GM18870 (cell line): ENCODE measurements at regions not wholly inside any gene's neighbourhood (a gene's known extent, or its start where the extent isn't known, plus 50 kb on each side); places are given as distances from the start of the nearest gene placed in this dataset.

Experiments
- ATAC-seq: cut with Tn5 transposase; IDR thresholded peaks from one replicate; pipeline ENCODE4 v1.9.1; 2021; ENCODE audit warnings: moderate library complexity; ENCODE audit not compliant: unreplicated experiment

DNA sequence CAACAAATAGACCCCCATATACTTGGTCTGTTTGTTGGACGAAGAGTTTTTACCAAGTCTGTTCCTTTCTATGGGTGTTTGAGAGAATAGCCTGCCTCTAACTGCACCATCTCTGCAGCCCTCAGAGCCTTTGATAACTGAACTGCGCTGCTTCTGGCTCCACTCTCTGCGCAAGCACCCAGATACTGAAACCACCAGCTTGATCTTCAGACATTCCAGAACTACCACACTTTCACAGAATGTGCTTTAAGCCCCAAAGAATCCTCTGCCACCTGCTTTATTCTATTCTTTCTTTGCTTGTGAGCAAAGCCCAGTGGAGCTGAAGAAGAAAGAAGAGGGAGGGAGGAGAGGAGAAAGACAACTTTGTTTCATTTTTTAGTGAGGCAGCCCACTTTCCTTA lies 380.7 kb downstream of the BCL11A start:
- ATAC-seq, result no peak

DNA sequence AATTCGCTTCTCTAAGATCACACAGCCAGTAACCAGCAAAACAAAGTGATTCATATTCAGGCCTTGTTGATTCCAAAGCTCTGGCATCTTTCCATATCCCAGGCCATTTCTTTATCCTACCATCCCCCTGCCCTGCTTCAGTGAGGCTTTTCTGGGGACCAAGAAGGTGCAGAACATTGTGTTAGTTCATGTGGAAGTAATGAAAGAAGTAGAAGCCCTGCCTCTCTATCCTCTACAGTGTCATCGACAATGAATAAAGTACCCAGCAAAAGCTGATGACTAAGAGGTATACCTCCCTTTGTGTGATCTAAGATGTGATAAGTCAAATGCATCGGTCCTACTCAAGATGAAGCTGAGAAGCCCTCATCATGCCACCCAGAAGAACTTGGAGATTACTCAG lies 383.2 kb downstream of the BCL11A start:
- ATAC-seq, result no peak

DNA sequence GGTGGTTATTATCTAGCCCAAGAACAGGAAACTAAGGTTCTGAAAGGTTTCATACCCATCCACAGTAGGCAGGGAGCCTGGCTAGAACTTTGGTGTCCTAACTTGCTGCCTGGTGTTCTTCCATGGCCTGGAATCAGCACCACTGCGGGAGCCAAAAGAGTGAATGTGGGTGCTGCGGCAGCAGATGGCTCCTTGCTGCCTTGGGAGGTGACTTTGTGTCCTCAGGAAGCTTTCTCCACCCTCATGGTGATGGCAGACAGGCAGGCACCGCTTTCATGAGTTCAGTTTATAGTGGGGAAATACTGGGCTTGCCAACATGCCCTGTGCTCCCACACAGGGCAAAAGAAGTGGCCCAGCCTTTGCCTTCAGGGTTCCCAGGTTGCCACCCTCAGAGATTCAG lies 385.2 kb downstream of the BCL11A start:
- ATAC-seq, result no peak

DNA sequence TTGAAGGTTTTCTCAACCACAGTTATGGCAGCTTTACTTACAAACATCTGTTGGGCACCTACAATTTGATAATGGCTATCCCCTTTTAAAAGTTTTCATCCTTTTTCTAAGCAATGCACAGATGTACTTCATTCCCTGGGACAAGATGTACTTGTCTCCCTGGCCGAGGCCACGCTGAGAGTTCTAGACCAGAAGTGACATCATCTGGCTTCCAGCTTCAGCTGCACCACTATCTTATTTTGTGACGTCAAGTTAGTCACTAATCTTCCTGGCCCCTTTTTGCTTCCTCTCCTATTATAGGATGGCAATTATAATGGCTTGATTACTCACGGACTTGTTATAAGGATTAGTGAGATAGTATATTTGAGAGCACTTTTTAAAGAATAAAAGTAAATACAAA lies 386.4 kb downstream of the BCL11A start:
- no peak for ATAC-seq

DNA sequence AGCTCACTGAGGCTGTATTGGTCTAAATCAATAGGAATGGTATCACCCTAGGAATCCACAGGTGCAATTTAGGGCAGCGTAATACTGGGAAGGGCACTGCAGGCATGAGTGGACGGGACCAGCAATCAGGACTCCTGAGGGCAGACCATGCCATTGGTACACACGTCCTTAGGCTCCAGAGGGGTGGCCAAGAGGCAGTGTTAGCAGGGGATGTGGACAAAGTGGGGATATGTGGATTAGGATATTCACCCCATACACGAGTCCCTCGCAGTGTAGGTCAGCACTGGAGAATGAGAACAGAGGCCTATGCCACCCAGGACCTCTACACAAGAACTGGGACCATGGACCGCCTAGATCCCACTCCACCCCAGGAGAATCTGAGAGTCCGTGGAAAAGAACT lies 389.8 kb downstream of the BCL11A start:
- ATAC-seq, result no peak

DNA sequence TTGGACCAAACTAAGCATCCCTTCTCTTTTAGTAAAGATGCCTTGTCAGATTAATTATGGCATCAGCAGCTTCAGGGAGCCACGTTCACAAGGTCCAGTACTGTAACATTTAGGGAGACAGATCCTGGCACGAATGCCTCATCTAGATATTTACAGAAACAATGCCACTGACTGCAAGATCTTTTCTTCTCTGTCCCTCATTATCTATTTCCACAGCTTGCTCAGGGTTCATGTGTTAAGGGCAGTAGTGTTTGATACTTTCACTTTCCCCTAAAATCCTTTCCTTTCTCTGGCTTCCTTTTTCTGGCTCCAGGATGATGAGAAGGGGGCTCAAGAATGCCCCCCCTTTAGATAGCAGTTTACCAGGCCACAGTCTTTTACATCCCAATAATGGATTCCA lies 393.9 kb downstream of the BCL11A start:
- ATAC-seq, result no peak

DNA sequence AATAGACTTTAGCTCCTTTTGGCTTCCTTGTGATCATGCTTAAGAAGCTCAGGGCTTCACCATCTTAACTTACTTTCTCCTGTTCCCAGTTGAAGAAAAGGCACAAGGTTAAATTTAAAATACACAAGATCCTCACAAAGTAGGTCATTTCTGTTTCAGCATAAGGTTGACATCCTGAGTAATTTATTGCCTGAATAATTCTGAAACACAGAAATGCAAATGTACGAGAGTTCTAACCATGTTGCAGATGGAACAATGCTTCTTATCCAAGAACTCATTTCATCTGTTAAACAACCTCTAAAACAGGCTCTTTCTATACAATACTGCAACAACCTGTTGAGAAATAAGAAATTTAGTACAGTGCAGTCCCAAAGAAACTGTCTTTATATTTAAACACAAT lies 395.2 kb downstream of the BCL11A start:
- ATAC-seq, result peak; percentile 65

DNA sequence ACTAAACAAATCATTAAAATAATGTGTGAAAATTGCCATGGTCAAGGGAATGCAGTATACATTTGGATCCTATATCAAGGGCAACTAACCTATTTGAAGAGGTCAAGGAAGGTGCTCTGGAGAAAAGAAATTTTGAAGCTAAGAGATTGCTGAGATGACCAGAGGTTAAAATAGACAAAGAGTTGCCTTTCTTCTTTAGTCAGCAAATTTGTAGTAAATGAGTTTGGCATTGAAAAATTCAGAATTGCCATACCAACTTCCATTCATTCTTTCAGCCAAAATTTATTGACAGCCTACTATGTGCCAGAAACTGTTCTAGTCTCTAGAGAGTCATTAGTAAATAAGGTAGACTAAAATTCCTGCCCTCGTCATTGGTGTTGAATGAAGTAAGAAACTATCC lies 396.2 kb downstream of the BCL11A start:
- no peak for ATAC-seq

DNA sequence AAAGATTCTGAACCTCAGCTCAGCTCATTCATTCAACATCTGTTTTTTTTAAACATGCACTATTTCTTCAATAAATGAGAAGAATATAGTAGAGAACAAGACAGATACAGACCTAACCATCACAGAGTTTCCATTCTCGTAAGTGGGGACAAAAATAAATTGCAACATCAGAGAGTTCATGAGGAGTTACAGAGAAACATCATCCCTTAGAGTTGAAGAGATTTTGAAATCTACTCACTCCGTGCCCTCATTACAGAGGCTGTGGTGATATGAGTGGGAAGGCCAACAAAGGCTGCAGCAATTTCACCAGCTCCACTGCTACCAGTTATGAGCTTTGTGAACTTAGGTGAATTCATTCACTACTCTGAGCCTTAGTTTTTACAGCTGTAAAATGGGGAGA lies 399.3 kb downstream of the BCL11A start:
- no peak for ATAC-seq

DNA sequence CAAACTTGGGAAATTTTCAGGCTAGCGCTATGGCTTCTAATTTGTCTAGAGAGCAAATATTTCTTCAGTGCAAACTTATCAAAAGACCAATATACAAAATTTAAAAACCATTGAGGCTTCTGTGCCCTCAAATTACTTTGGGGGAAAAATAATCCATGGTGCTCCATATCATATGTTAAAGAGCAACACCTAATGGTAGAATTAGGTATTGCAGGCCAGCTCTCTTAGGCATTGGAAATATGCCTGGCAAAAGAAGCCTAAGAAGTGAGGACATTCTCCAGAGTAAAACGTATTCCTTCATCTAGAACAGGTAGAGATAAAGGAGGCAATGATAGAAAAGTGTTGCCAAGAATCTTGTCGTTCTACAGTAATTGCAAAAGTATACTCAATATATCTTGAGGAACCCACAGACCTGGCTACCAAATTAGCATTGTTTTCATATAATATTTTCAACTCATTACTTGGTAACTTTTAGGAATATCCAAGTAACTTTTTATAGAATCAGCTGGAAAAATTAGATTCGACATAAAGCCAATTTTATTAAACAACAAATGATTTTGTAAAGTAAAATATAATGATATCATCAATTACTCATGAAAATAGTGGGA lies 401.1 kb downstream of the BCL11A start:
- ATAC-seq, result peak; percentile 48

DNA sequence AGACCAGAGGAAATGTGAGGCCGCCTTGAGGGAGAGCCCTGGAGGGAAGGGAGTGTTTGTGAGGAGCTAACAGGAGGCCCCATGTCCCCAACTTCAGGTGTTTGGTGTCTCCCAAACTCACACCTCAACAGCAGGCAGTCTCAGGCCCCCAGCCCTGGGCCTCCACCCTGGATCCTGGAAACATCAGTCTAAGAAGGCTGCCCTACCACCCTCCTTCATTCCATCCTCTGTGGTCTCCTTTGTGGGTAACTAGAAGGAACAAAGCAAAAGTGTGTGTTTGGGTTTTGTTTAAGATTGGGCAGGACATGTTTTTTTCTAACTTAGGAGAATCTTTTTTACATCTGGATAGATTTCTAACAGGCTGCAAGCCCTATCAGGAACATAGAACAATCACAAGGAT lies 404.3 kb downstream of the BCL11A start:
- no peak for ATAC-seq

DNA sequence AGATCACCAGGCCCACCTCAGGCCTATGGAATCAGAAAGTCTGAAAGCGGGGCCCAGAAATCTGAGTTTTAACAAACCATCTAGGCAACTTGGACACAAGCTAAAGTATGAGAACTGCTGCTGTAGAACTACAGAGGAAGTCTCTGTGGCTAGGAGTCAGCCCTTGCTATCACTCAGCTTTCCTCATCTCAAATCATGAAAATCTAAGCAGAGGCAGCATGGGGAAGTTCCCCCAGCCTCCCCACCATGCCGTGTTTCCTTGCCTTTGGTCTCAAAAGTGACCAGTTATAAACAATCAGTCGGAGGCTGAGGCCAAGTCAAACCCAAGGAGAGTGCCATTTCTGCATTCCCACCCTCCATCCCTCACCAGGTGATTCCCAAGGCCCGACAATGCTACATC lies 404.7 kb downstream of the BCL11A start:
- no peak for ATAC-seq

DNA sequence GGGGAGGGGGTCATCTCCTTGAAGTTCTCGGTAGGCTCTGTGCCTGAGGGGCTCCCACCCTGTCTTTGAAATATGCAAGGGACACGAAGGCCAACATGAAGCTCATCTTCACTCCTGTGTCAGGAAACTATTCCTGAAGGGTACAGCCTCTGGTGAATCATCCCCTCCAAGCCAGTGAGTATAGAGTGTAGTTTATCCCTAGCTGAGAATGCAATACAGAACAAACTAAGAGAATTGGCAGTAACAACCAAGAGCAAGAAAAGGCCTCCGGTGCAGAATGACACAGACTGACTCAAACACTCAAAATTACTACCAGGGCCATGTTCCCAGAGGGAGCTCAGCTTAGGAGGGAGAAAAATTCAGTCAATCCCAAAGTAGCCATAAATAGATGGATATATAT lies 413.3 kb downstream of the BCL11A start:
- no peak for ATAC-seq

DNA sequence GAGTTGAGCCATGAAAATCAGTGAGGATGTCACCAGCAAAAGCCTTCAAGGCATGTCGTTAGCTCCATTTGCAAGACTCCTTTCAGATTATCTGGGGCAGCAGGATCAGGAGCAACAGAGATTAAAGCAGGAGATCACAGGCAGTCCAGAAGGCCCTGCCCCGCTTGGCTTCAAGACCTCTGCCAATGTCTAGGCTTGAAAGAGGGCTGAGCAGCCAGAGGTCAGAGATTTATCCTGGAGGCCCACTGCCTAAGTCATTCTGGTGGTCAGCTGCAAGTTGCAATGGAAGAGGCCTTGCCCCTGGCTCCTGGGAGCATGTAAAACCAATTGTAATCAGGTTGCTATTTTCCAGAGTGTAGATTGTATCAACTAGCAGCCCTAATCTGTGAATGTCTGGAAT lies 416.5 kb downstream of the BCL11A start:
- ATAC-seq, result no peak

DNA sequence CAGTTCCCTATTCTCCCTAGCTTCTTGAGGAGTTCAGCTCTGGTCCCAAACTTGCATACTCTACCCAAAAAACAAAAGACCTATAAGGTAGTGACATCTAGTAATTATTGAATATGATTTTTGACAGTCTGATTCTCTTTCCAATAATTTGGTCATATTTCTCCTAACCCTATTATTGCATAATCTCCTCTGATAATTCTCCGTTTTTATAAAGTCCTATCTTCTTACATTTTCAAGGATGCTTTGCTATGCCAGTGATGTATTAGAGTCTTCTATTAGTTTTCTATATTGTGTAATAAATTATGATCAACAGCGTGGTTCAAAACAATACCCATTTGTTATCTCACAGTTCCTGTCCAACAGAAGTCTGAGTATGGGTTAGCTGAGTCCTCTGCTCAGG lies 426.3 kb downstream of the BCL11A start:
- no peak for ATAC-seq

DNA sequence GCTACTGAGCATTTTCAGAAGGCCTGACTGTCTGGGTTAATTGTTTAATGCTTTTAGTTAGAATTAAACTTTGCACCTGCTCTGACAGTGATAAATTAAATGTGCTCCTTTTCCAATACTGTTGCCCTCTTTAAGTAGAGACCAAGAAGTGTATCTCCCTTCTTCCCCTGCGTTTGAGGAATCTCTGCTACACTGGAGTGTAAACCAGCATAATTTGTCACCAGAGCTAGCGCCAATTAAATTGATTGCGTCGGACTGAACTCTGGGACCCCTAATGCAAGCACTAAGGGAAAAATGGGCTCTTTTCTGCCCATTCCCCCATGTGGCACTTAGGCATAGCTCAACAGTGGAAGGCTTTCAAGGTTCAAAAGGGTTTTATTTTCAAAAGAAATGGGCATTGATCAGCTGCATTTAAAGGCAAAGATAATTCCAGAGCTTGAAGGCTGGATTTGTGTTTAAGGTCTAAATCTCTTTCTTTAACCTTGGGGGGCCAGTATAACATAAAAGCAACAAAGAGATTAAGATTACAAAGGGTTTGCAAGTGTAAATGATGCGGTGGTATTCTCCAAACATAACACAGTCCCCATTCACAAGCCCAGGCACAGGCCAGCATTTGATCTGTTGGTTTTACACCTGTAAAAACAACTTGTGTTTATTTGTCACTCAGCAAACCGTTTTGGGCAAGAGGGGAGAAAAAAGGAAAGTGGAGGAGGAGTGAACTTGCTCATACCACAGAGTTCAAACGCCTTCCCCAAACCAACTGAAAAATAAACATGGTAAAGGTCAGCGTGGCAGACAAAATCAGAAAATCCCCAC lies 427.6 kb downstream of the BCL11A start:
- no peak for ATAC-seq

DNA sequence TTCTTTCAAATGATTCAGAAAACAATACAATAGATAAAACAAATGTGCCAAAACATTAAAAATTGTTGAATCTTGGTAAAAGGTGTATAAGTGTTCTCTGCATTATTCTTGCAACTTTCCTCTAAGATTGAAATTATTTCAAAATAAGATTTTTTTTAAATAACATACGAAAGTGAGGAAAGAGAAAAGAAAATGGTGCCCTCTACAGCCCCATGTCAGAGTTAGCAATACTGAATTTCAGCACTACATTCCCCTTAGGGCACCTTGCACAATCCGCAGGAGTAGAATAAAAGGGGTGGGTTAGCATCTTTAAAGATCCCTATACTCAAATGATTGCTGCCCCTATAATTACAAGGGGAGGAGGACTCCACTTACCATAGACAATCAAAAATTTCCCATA lies 433.7 kb downstream of the BCL11A start:
- no peak for ATAC-seq

DNA sequence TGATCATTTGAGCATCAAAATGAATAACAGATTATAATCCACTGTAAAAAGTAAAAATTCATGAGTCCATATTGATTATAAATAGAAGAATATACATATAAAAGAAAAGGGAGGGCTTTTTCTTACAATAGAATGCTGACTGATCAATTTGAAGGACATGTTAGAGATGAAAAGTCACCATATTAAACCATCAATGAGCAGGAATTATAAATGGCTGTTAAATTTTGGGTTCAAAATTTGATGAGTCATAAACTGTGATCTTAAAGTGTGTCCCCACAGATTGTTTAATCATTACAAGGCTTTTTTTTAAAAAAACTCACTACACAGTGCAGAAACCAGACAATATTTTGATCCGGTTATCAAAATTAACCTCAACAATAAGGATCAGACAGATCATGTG lies 434.5 kb downstream of the BCL11A start:
- ATAC-seq, result no peak

DNA sequence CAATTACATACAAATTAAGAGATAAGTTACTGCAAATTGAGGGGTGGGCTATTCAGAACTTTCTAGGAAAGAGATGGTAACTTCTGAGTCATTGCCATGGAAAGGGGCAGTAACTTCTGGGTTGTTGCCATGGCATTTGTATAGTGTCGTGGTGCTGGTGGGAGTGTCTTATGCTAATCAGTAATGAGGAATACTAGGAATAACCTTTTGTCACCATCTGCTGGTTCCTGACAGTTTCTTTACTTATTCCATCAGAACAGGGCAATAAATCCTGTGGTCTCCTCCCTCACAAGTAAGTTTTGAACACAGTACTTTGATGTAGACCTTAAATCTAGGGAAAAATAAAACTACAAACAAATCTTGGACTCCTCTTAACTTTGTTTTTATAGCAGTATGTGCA lies 435.4 kb downstream of the BCL11A start:
- ATAC-seq, result no peak

DNA sequence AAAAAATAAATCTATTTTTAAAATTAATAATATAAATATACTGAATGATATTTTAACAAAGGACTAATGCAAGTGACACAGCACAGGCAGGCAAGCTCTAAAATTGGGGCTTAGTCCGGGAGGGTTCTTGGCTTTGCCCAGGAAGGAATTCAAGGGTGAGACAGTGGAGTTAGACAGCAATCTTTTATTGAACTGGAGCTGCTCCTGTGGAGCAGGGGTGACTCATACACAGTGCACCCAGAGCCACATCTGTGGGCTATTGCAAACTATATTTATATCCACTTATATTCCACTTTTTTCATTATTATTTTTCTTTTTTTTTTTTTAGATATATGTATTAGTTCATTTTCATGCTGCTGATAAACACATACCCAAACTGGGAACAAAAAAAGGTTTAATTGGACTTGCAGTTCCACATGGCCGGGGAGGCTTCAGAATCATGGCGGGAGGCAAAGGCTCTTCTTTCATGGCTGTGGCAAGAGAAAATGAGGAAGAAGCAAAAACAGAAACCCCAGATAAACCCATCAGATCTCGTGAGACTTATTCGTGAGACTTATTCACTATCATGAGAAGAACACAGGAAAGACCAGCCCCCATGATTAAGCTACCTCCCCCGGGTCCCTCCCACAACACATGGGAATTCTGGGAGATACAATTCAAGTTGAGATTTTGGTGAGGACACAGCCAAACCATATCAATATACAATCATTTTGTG lies 437.1 kb downstream of the BCL11A start:
- no peak for ATAC-seq

DNA sequence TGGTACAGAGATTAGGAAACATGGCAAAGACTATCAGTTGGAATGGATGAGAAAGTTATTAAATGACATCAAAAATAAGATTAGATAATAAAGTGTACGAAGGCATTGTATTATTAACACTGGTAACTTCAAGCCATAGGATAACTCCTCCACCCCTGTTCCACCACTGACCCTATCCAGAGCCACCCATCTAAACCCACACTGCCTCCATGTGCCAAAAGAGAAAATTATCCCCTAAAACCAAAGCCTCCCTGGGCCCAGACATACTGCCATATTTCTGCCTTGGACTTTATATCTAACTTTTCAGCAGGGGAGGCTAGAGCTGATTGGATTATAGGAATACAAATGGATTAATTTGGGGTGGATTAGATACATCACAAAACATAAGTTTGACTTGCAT lies 443.7 kb downstream of the BCL11A start:
- ATAC-seq, result no peak

DNA sequence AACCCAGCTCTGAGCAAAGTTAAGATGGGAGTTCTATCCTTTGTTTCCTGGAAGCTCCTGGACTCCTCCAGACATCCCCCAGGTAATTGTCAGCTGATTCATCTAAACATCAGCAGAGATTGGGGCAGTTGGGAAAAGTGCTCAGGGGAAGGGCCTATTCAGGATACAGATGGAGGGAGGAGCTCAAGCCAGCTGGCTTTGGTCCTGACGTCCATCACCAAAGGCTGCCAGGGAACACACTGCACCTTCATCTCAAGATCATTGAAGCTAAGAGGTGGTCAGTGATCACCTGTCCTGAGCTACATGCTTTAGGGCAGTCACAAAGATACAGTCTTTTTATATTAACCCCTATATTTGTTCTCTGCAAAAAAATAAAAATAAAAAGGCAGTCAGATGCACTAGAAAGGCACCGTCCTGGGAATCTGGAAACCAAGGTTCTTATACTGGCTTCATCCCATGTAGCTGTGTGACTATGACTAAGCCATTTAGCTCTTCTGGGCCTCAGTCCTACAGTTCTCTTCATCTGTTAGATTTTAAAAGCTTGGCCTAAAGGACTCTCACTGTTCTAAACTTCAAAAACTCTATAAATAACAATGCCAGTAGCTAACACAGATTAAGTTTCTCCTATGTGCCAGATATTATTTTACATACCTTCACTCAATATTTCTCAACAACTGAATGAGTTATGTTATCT lies 446.5 kb downstream of the BCL11A start:
- no peak for ATAC-seq
